Retinal pigment epithelial cell (primary cell): ENCODE measurements at regions not wholly inside any gene's neighbourhood (a gene's known extent, or its start where the extent isn't known, plus 50 kb on each side); places are given as distances from the start of the nearest gene placed in this dataset.
"Not testable (repeated sequence)": the region's sequence is repeated elsewhere in the genome, so short reads cannot be mapped to it uniquely, and the experiment has no call there.

ENCODE experiments used
- DNase-seq: peaks from one replicate; pipeline ENCODE4 v3.0.0-alpha.2; 2010; ENCODE audit warnings: low read depth
- H3K4me3 ChIP-seq: 2 replicates; pipeline ENCODE4 v1.5.1; 2011; ENCODE audit warnings: mild to moderate bottlenecking, low read length, control low read depth, moderate library complexity
- TF ChIP-seq, protein P1 (sequence below): conservative IDR thresholded peaks from 2 replicates; pipeline ENCODE4 v1.5.1; 2011; ENCODE audit warnings: low read depth, low read length, control low read depth, inconsistent platforms

DNA sequence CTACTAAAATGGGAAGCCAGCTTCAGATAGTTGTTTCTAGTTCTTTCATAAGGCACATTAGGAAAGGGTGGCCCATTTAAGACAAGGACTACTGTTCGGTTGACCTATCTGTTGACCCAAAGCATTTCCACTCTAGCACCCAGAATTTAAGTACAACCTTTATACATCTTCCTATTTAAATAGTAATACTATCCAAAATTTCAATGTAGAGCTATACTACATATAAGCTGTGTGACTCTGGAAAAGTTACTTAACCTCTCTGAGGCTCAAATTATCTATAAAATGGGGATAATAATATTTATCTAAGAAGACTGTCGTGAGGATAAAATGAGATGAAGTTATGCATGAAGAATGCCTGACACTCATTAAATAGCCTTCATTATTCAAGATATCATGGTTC is 82.0 kb upstream of the TMEM164 start:
- TF ChIP-seq, protein P1, sequence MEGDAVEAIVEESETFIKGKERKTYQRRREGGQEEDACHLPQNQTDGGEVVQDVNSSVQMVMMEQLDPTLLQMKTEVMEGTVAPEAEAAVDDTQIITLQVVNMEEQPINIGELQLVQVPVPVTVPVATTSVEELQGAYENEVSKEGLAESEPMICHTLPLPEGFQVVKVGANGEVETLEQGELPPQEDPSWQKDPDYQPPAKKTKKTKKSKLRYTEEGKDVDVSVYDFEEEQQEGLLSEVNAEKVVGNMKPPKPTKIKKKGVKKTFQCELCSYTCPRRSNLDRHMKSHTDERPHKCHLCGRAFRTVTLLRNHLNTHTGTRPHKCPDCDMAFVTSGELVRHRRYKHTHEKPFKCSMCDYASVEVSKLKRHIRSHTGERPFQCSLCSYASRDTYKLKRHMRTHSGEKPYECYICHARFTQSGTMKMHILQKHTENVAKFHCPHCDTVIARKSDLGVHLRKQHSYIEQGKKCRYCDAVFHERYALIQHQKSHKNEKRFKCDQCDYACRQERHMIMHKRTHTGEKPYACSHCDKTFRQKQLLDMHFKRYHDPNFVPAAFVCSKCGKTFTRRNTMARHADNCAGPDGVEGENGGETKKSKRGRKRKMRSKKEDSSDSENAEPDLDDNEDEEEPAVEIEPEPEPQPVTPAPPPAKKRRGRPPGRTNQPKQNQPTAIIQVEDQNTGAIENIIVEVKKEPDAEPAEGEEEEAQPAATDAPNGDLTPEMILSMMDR: no peak
- H3K4me3 ChIP-seq: no peak overlapping the region
- no peak for DNase-seq

DNA sequence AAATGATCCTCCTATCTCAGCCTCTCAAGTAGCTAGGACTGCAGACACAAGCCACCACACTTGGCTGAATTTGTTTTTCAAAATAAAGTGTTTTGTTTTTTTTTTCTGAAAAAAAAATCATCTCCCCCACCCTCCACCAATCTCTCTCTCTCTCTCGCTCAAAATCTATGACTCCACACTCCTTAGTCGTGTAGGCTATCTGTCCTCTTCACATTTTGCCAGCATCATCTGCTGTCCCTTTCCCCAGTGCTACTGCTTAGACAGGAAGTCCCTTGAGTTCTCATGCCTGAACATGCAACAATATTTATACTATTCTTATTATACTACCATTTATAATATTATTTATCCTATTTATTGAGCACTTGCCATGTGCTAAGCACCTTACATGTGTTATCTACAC is 80.7 kb upstream of the TMEM164 start:
- DNase-seq: no peak
- H3K4me3 ChIP-seq: no peak overlapping the region
- TF ChIP-seq, protein P1: no peak

DNA sequence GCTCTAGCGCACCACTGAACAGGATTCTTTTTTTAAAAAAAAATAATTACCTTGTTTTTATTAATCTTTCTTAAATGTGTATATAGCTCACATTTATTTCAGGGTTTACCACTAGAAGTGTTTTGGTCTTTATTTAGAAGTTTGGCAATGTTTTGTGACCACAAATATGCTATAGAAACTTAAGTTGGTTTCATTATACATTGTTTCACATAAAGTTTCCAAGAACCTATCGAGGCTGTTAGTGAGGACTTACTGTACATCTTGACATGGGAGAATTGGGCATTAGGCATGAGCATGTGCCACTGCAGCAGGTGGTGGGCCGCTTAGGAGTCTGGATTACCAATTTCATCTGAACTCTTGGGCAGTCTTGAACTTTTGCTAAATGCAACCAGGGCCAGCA is 77.9 kb upstream of the TMEM164 start:
- not testable (repeated sequence) for H3K4me3 ChIP-seq, DNase-seq

DNA sequence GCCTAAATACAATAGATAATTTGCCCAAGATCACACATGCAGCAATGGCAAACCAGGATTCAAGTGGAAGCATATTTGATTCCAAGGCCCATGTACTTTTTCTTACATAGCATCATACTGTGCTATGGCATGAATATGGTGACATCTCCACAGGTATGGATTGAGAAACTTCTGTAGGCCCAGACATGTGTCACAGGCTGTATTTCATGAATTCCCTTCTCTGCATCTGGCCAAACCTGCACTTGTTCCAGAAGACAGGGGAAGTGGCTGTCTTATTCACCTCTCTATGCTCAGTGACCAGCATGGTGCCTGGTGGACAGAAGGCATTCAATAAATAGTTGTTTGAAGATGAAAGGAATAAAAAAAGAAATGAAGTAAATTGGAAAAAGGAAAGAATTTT is 77.3 kb upstream of the TMEM164 start:
- no peak for DNase-seq
- TF ChIP-seq, protein P1: no peak
- H3K4me3 ChIP-seq: no peak overlapping the region

DNA sequence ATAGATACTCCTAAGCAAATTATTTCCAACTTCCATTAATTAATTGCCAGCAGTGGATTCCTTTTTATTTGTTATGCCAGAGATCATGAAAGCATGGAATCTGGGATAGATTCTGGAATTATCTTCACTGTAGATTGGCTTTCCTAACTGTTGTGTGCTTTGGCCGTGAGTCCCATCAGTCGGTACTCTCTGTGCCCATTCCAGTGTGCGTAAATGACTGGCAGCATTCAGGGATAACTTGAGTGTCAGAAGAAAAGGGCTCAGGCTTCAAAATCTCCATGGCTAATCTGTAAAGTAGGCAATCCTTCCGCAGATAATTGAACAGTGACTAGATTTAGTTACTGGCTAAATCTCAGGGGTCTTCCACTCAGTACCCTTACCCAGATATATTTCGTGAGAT is 76.8 kb upstream of the TMEM164 start:
- TF ChIP-seq, protein P1: no peak
- DNase-seq: no peak
- no peak overlapping the region for H3K4me3 ChIP-seq

DNA sequence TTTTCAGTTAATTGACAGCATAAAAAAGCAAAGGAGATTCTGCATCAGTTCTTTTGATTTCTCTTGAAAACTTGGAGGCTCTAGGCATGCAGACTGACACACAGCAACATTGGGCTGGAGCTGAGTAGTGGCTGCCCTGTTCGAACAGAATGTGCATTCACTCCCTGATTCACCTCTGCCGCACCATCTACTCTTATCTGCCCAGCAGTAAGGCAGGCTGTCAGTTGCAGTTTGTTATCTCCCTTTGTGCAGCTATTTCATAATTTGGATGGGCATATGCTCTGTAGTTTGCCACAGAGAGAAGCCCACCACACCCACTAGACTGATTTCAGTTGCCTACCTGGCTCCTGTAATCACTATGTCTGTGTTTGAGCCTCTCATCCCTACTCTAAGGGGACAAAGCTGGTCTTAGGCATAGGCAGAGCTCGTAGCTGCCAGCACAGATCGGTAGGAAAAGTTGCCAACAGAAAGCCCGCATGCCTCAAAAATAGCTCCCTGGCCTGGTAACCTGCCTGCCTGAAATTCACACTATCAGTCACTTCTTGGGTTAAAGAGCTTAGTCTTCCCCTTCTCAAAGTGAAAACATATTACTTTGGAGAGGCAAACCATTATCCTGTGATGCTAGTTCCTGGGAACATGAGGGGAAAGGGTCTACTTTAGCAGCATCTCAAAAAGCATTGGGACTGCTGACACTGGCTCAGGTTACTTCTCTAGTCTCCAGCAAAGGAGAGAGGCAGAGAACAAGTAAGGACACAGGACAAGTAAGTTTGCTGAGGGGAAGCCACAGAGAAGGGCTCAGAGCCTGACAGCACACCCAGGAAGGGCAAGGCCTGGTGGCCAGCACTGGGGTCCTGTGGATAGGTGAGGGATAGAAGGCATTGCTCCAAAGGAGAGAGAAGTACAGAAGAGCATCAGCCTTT is 75.9 kb upstream of the TMEM164 start:
- no peak overlapping the region for H3K4me3 ChIP-seq
- TF ChIP-seq, protein P1: no peak
- DNase-seq: no peak

DNA sequence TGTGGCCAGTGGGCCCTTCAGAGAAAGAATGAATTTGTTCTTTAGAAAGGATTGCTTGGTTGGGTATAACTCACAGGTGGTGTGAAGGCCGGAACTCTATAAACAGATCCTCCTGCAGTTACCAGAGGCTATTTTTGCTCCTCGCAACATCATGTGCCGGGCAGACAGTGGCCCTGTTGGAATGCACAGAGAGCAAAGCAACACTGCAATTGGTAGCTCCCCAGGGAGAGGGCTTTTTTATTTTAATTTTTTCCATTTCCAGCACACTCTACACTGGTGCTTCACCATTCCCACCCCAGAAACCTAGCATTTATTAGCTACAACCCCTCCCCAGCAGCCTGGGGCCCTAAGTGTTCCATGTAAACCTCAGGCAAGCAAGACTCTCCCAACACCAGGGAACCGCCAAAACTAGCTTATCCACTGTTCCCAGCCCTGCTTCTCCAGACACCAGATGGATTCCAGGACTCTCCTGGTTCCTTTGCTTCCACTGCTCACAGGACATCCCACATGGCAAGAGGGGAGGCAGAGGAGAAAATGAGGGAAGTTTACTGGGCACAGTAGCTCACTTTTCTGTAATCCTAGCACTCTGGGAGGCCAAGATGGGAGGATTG is 75.1 kb upstream of the TMEM164 start:
- TF ChIP-seq, protein P1: no peak
- H3K4me3 ChIP-seq: no peak overlapping the region
- no peak for DNase-seq
